Cerebellar cortex (tissue), 1 donor: ENCODE measurements at regions not wholly inside any gene's neighbourhood (a gene's known extent, or its start where the extent isn't known, plus 50 kb on each side); places are given as distances from the start of the nearest gene placed in this dataset.

Experiments used
- DNase-seq: peaks from one replicate; pipeline ENCODE4 v3.0.0-alpha.2; 2015; ENCODE audit warnings: low spot score

DNA sequence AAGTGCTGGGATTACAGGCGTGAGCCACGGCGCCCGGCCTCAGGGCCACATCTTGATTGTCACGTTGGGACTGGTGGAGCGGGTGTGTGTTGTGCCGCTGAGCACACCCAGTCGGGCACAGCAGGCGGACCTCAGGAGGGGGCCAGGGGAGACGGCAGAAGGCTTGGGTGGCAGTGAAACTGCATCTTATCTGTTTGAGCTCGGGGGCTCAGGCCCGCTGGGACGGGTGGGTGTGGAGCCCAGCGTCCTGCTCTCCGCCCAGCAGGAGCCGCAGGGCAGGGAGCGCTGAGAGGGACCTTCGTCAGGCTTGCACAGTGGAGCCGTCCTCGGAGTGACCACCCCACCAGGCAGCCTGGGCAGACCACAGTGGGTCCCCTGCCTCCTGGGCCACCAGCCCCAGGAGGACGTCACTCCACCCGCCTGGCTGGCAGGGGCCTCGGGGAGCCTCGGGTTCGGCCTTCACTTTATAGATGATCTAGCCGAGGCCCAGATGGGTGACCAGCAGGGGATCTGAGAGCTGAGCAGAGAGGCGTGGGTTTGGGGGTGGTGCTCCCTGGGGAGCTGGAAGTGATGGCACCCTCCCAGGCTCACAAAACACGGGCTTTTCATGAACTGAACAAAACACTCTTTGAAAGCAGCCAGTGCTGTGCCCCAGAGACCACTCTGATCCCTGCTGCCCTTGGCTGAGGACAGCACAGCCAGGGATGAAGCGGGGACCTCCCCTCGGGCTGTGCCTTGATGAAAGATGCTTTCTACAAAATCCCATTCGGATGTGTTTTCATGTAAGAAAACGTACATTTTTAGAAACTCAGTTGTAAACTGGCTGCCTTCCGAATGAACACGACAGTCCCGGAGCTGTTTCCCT, 181.1 kb downstream of the SEC14L1 start:
- DNase-seq, result no peak

DNA sequence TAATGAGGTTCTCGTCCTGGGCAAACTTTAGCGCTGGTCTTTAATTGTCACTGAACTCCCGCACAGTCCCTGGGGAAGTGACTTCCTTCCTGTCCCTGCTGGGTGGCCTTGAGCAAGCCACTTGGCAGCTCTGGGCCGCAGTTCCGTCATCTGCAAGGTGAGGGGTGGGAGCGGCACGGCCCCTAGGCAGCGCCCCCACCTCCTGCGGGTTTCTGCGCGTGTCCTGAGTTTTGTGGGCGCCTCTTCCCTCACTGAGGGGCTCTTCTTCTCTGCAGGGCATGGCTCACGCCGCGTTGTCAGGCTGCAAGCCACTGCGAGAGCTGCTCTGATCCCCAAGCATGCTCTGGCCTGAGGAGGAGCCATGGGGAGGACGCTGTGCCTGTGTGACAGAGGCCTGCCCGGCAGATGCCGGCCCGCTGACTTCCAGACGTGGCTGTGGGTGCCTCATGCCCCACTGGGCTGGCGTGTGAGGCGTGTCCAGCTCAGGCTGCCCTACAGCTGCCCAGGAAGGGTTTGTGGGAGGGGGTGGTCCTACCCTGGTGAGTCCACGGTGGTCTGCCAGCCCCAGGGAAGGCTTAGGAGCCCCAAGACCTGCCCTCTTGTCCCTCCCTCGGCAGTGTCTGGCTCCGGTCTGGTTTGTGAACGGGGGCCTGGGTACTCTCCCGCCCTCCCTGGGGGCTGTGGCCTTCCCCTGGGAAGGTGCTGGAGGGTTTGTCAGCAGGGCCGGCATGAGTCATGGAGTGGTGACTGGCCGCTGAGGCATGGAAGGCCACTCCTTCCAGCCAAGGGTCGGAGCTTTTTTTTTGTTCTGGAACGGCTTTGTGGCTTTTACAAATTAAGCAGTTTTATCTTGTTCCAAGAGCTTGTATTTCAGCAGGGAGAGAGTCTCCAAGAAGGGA, 182.0 kb downstream of the SEC14L1 start:
- DNase-seq, result peak; percentile 64

DNA sequence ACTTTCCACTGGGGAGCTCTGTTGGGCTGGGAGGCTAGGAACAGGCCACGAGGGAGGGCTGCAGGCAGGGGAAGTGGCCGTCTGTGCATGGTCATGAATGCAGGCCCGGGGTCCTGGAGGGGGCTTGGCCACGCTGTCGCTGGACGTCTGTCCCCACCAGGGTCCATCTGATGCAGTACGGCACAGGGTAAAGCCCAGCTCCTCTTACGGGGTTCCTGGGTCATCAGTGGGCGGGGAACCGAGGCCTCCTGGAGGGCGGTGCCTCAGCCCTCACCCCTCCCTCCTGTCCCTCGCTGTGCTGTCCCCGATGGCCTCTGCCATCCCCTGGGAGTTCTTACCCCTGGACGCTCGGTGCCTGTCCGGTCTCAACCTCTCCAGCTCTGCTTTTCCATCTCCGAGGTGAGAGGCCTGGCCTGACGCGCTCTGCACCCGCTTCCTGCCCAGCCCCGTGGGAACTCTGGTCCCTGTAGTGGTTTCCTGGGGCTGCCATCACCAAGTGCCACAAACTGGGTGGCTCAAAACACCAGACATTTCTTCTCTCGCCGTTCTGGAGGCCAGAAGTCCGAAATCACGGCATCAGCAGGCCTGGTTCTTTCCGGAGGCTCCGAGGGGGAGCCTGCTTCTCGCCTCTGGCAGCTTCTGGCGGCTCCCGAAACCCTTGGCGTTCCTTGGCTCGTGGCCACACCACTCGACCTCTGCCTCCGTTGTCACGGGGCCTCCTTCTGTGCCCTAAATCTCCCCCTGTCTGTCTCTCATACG, 182.8 kb downstream of the SEC14L1 start:
- DNase-seq, result no peak

DNA sequence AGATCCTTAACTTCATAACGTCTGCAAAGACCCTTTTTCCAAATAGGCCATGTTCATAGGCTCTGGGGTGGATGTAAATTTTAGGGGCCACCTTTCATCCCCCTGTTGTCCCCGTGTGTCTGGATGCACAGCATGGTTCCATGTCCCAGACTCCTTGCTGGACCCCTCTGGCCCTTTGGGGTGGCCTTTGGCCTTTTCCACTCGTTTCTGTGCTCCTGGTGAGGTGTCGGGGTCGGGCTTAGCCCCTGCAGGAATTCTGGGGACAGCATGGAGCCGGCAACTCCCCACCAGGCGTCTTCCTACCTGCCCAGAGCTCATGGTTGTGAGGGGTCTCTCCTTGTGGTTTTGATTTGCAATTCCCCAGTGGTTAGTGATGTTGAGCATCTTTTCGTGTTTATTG, 183.5 kb downstream of the SEC14L1 start:
- no peak for DNase-seq

DNA sequence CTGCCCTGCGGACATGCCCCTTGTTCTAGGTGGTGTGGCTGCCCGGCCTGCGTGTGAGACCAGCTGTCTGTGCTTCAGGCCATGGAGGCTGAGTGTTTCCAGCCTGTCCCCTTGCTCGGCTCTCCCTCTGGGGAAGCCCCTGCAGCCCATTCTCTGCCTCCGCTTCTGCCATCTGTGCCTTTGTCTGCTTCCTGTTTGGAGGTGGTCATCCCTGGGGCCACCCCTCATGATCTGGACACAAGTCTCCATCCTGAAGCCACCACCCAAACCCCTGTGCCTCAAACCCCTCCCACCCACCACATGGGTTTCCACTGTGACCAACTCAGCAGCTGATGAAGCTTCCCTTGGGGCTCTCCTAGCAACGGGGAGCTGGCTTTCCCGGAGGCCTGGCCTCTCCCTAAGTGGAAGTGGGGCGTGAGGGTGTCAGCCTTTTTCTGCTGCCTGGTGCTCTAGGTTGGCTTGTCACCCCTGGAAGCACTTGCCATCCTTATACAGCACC, 184.9 kb downstream of the SEC14L1 start:
- DNase-seq, result no peak

DNA sequence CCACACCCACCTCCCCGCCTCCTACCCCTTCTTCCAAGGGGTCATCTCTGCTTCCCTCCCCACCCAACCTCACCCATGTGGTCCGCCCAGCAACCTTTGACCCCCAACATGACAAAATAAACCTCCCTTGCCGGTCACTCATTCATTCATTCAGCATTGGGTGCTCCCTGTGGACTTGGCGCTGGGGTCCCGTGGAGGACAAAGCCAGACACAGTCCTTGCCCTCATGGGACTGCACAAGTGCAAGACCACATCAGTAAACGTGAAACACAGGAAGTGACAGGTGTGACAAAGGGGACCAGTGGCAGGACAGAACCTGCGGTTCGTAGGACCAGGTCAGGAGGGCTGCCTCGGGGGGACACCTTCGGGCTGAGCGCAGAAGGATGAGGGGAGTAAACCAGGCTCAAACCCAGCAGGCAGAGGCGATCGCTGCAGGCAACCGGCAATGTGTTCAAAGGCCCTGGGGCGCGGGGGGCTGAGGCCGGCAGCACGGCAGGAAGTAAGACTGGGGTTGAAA, 185.4 kb downstream of the SEC14L1 start:
- DNase-seq, result no peak

DNA sequence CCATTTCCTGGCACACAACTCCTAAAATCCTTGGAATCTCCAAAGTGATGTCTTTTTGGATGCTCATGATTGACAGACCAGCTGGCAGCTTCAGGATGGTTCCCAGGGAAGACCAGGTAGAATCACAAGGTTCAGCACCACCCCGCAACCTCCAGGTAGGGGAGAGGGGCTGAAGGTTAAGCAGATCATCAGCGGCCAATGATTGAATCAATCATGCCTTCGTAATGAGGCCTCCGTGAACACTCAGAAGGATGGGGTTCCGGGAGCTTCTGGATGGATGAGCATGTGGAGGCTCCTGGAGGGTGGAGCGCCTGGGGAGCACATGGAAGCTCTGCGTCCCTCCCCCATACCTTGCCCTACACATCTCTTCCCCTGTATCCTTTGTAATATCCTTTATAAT, 185.9 kb downstream of the SEC14L1 start:
- DNase-seq, result no peak

DNA sequence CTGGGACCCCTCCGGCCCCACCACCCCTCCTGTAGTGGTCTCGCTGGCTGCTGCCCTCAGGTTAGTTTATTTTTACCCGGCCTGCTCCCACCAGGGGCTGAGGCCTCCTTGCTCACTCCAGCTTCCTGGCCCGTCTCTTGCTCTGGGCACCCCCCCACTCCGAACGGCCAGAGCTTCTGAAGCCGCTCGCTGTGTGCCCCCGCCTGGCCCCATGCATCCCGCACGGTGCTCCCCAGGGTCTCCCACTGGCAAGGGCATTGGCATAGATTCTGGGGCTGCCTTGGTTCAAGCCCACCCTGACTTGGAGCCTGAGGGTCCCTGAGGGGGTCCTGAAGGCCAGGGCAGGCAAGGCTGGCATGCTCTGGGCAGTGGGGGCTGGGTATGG, 186.4 kb downstream of the SEC14L1 start:
- DNase-seq, result no peak

DNA sequence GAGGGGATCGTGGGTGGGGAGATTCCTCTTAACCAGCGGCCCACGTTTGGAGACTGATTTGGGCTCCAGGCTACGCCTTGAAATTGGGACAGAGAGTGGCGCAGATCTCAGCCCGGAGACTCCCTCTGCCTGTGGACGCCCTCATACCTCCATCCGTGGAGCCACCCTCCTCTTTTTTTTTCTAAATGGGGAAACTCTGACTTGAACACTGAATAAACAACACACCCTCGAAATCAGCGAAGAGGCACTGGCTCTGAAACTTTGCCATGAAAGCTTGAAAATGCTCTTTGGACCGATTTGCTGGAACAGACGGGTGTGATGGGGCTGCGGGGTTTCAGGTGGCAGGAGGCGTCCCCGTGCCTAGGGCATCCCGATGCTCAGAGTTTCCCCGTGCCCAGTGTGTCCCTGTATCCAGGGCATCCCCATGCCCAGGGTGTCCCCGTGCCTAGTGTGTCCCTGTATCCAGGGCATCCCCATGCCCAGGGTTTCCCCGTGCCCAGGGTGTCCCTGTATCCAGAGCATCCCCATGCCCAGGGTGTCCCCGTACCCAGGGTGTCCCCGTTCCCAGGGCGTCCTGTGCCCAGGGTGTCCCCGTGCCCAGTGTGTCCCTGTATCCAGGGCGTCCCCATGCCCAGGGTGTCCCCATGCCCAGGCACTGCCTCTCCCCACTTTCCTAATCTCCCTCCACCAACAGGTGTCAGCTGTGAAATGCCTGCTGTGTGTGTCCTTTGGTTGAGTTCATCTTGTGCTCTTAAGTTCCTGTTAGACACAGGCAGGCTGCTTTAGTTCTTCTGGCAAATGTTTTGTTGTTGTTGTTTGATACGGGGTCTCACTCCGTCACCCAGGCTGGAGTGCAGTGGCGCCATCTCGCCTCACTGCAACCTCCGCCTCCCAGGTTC, 187.0 kb downstream of the SEC14L1 start:
- no peak for DNase-seq

DNA sequence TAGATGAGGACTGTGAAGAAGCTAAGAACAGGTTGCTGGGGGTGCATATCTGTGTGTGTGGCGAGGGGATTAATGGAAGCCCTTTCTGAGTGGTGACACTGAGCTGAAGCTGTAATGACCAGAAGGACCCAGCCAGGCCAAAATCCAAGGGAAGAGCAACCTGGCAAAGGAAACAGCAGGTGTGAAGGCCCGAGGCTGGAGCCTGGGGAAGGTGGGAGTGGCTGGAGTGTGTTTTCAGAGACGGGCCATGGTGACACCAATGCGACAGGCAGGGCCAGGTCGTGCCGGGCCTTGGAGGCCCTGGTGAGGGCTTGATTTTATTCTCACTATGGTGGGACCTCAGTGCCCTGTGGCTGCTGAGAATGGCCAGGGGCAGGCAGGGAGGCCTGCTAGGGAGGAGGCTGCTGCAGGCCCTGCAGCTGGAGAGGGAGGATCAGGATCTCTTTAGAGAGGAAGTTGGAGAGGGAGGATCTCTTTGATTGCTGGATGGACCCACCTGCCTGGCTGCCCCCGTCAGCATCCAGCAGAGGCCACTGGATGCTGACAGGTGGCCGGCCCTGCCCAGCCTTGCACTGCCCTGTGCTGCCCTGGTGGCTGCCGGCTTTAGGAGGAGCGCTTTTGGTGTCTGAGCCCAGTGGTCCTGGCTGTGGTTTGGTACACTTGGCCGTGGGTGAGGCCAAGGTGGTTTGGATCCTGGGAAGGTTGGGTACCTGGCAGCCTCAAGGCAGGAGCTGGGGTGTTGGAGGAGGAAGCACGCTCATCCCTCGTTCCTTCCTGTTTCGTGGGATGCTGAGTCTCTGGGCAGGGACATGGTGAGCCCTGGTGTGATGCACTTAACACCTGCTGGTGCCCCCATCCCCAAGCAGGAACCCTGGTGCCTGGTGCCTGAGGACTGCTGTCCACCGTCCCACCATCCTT, 188.3 kb downstream of the SEC14L1 start:
- peak; percentile 24 for DNase-seq

DNA sequence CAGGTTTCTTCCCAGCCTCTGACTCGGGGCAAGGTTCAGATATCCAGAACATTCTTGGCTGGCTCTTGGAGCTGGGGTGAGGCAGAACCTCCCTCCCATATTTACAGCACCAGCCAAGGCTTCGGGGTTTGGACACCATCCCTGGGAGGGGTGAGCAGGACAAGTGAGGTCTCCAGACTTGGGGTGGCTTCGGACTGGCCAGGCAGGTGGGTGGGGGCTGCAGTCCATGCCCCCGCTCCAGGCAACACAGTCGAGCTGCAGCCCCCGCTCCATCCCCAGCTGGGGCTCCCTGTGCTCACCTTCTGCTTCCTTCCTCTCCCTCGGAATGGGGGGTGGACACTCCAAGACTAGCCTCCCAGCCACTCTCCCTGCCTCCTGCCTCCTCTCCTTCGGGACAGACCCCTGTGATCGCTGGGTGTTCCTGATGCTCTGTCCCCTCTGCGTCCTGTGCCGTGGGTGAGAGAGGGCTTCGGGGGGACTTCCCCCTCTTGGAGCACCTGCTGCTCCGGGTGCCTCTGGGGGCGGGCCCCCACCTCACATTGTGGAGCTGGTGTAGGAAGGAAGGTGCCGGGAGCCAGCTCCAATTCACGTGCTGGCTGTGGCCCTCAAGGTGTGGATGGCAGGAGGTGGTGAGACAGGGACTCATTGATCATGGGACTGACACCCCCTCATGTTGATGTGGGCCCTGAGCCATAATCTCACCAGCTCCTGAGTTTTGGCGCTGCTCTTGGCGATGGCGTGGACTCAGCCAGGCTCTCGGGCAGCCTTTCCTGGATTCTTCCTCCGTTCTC, 189.2 kb downstream of the SEC14L1 start:
- no peak for DNase-seq

DNA sequence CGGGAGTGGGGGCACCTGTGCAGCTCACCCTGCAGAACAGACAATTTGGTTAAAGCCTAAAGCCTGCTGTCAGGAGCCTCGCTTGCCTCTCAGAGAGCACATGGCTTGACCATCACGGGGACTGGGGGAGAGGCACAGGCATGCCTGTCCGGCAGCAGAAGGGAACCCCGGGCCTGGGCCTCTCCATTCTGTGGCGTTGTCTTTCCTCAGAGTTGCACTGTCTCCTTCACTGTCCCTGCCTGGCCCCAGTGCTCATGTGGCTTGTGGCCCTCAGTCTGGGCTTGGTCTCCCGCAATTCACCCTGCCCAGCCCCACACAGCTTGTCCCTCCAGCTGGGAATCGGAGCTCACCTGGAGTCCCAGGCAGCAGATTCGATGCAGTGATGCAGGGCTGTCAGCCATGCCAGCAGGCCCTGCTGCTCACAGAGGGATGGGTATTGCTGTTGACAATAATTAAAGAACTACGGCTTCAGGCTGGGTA, 189.9 kb downstream of the SEC14L1 start:
- no peak for DNase-seq

DNA sequence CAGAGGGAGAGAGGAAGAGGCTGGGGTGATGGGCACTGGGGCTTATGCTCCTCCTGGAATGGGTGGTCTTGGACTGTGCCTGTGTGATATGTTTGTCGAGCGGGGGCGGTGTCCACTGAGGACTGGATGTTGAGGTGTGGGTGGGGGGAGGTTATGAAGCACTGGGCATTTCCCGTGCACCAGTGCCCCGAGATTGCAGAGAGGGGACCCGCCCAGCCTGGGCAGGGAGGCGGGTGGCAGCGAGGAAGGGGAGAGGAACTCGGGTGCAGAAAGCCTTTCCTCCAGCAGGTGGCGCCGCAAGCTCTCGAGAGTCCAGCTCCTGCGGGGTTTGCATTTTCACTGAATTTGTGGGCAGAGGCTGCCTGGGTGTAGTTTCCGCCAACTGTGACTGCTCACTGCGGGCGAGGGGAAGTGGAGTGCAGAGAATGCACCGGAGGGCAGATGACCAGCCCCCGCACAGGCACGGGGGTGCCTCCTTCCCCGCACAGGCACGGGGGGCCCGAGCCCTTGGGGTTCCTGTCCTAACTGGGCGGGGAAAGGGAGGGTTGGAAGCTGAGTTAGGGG, 190.6 kb downstream of the SEC14L1 start:
- DNase-seq, result peak; percentile 91

DNA sequence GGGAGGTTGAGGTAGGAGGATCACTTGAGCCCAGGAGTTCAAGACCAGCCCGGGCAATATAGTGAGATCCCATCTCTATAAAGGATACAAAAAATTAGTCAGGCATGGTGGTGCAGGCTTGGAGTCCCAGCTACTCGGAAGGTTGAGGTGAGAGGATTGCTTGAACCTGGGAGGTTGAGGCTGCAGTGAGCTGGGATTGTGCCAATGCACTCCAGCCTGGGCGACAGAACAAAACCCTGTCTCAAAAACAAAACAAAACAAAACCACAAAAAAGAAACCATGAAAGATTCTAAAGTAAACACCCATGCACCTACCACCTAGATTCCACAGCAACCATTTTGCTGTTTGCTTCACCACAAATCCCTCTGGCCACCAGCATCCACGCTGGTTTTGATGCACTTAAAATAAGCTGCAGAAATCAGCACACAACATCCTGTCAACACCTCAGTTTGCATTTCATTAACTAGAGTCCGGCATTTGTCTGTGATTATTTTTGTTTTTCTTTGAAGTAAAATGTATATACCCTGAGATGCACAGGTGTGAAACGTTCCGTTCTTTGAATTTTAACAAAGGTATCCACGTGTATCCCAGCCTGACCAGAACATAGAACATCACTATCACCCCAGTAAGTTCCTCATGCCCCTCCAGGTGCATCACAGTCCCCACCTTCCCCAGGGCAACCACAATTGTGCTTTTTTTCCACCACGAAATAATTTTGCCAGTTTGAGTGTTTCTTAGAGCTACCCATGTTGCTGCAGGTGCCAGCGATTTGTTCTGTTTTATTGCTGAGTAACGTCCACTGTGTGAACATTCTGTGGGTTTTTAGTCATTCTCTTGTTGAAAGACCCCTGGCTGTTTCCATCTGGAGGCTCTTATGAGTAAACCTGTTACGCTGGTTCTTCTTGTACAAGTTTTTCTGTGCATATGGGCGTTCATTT, 191.5 kb downstream of the SEC14L1 start:
- no peak for DNase-seq

DNA sequence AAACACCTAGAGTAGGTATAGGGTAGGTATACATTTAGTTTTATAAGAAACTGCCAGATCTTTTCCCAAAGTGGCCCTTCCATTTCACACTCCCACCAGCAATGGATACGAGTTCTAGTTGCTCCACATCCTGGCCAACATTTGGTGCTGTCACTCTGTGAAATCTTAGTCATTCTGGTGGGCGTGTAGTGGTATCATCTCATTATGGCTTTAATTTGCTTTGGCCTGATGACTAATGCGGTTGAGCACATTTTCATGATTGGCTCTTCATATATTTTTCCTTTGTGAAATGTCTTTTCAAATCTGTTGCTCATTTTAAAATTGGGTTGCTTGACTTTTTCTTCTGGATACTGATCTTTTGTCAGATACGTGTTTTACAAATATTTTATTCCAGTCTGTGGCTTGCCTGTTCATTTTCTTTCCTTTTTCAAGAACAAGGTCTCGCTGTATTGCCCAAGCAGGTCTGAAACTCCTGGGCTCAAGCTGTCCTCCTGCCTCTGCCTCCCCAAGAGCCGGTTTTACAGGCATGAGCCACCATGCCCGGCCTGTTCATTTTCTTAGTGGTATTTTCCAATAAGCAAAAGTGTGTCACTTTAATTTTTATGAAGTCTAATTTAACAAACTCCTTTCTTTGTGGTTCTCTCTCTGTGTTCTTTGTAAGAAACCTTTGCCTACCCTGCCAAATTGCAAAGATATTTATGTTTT, 192.4 kb downstream of the SEC14L1 start:
- DNase-seq, result no peak

DNA sequence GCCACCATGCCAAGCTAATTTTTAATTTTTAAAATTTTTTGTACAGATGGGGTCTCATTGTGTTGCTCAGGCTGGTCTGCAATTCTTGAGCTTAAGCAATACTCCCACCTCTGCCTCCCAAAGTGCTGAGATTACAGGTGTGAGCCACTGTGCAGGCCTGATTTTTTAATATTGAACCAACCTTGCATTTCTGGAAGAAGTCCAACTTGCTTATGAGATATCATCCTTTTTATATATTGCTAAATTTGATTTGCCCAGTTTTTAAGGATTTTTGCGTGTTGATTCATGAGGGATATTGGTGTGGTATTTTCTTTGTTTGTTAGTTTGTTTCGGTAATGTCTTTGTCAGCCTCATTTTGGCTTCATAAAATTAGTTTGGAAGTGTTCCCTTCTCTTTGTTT, 196.4 kb downstream of the SEC14L1 start:
- no peak for DNase-seq

DNA sequence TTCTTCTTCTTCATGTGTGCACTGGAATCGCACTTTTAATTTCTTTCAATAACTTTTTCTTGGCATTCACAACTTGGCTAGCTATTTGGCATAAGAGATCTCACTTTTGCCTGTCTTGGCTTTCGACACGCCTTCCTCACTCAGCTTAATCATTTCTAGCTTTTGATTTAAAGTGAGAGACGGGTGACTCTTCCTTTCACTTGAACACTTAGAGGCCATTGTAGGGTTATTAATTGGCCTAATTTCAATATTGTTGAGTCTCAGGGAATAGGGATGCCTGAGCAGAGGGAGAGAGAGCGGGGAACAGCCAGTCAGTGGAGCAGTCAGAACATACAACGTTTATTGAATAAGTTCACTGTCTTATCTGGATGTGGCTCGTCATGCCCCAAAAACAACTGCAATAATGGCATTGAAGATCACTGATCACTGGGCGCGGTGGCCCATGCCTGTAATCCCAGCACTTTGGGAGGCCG, 200.3 kb downstream of the SEC14L1 start:
- DNase-seq, result no peak
